Inflammatory macrophage (primary cell): ENCODE measurements at regions not wholly inside any gene's neighbourhood (a gene's known extent, or its start where the extent isn't known, plus 50 kb on each side); places are given as distances from the start of the nearest gene placed in this dataset.

Experiments
- DNase-seq, 2 donors: peaks; one replicate each; pipeline ENCODE4 v3.0.0-alpha.2; 2020 to 2022

GRCh38 chr2:175552902-175553301, 371.4 kb upstream of the ATP5MC3 start:
- DNase-seq, result peak; percentile 86 to 91

- DNase-seq, result no peak
These were observed 358.9 kb upstream of the ATP5MC3 start for GRCh38 chr2:175540421-175540820.

- DNase-seq, result no peak
These were observed 357.6 kb upstream of the ATP5MC3 start for GRCh38 chr2:175539122-175539521.

GRCh38 chr2:175536059-175536458, 354.5 kb upstream of the ATP5MC3 start:
- DNase-seq, result no peak

- no peak for DNase-seq
These were observed 354.1 kb upstream of the ATP5MC3 start for GRCh38 chr2:175535631-175536030.

GRCh38 chr2:175525975-175526374, 344.5 kb upstream of the ATP5MC3 start:
- no peak for DNase-seq

- no peak for DNase-seq
These were observed 341.5 kb upstream of the ATP5MC3 start for GRCh38 chr2:175523001-175523400.

GRCh38 chr2:175518206-175518605, 336.7 kb upstream of the ATP5MC3 start:
- no peak for DNase-seq

GRCh38 chr2:175516555-175516954, 335.0 kb upstream of the ATP5MC3 start:
- DNase-seq, result no peak

GRCh38 chr2:175500255-175500654, 318.7 kb upstream of the ATP5MC3 start:
- no peak for DNase-seq

- DNase-seq, result no peak
These were observed 308.9 kb upstream of the ATP5MC3 start for GRCh38 chr2:175490360-175490791.

- no peak for DNase-seq
These were observed 296.7 kb upstream of the ATP5MC3 start for GRCh38 chr2:175478096-175478768.

GRCh38 chr2:175476948-175477347, 295.4 kb upstream of the ATP5MC3 start:
- peak; percentile 37 to 52 for DNase-seq

GRCh38 chr2:175476374-175476773, 294.9 kb upstream of the ATP5MC3 start:
- DNase-seq, result no peak

- no peak for DNase-seq
These were observed 293.6 kb upstream of the ATP5MC3 start for GRCh38 chr2:175475130-175475529.

- DNase-seq, result no peak
These were observed 287.1 kb upstream of the ATP5MC3 start for GRCh38 chr2:175468431-175469098.

- no peak for DNase-seq
These were observed 283.6 kb upstream of the ATP5MC3 start for GRCh38 chr2:175465101-175465500.

- DNase-seq, result no peak
These were observed 282.8 kb upstream of the ATP5MC3 start for GRCh38 chr2:175464311-175464670.

- no peak for DNase-seq
These were observed 282.2 kb upstream of the ATP5MC3 start for GRCh38 chr2:175463589-175464310.

- no peak for DNase-seq
These were observed 281.7 kb upstream of the ATP5MC3 start for GRCh38 chr2:175463169-175463568.

GRCh38 chr2:175462246-175462645, 280.7 kb upstream of the ATP5MC3 start:
- DNase-seq, result peak in 1 of 2 donors; percentile 14

GRCh38 chr2:175461839-175462238, 280.3 kb upstream of the ATP5MC3 start:
- no peak for DNase-seq

GRCh38 chr2:175457895-175458448, 276.5 kb upstream of the ATP5MC3 start:
- no peak for DNase-seq
